HG02623 (cell line): ENCODE measurements at regions not wholly inside any gene's neighbourhood (a gene's known extent, or its start where the extent isn't known, plus 50 kb on each side); places are given as distances from the start of the nearest gene placed in this dataset.

Source experiments
- ATAC-seq: cut with Tn5 transposase; IDR thresholded peaks from one replicate; pipeline ENCODE4 v1.9.1; 2021; ENCODE audit warnings: moderate library complexity; ENCODE audit not compliant: unreplicated experiment

- ATAC-seq = no peak
Measured at GRCh38 chr2:16303761-16304160, 361.9 kb downstream of the CYRIA start.

GRCh38 chr2:16303273-16303577 lies 362.4 kb downstream of the CYRIA start:
- ATAC-seq = no peak

DNA sequence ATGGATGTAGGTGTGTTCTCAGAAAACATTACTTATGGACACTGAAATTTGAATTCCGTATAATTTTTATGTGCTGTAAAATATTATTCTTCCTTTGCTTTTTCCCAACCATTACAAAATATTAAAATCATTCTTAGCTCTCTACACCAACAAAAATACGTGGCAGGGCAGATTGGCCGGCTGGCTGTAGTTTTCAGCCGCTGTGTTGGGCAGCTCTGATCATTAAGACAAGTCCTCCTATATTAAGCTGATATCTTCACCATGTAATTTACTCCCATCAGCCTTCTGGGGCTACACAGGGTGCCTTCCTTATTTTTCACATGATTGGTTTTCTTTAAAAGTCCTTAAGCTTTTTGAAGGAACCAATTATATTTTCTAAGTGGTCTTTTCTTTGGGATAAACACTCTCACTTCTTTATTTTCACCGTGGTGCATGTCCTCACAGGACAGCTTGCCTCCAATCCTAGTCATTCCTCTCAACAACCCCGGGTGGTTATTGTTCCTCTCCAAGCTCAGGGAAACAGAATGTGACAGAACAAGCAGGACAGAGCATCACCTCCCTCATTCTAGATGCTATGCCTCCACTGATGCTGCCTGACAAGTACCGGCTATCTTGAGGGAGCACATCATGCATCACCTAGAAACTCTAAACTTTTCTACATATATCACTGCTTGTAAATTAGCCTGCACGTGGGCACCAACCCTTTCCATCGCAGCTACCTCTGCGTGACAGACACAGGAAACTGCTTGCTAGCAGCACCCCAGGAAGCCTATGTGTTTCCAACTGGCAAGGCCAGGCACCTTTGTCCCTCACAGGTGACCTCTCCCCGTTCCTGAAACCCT lies 362.3 kb downstream of the MYCN start:
- no peak for ATAC-seq

GRCh38 chr2:16301961-16302360 lies 361.6 kb downstream of the MYCN start:
- no peak for ATAC-seq

DNA sequence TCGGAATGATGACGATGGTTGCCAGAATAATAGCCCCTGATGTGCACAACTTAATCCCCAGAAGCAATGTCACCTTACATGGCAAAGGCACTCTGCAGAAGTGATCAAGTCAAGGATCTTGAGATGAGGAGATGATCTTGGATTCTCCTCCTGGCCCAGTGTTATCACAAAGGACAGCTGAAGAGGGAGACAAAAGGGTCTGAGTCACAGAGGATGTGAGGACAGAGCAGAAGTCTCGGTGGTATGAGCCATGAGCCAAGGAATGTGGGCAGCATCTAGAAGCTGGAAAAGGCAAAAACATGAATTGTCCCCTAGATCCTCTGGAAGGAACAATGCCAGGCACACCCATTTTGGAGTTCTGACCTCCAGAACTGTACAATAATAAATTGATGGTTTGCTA lies 358.5 kb downstream of the MYCN start:
- ATAC-seq = no peak

DNA sequence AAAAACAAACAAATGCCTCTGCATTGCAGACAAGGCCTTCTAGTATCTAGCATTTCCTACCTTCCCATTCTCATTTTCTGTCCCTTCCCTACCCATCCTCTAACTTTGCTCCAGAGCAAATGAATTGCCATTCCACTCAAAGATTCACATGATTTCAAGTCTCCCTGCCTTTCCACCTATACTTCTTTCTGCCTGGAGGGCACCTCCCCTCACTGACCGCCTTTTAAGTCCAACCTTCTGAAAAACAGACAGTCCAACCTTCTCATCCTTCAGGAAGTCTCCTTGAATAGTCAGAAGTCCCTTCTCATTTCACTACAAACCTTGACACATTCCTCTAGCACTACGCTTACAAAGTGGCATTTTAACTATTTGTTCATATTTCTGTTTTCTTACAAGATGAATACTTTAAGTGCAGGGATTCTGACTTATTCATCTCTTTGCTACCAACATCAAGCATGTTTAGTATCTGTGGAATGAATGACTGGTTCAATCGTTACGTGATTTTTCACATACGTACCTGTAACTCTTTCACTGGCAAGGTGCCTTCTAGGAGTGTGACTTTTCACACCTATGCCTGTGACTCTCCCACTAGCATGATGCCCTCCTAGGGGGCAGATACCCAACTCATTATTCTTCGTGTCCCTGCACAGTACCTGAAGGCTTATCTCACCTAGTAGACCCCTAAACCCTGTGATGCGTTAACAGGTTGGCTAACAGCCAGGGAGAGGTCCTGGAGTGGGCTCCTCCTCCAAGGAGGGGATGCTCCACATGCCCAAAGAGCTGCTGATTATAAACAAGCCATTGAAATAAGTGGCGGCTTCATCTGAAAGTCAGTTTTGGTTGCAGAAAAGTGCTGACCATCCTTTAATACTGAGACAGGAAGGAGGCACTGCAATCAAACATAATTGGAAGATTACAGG lies 356.2 kb downstream of the MYCN start:
- no peak for ATAC-seq

DNA sequence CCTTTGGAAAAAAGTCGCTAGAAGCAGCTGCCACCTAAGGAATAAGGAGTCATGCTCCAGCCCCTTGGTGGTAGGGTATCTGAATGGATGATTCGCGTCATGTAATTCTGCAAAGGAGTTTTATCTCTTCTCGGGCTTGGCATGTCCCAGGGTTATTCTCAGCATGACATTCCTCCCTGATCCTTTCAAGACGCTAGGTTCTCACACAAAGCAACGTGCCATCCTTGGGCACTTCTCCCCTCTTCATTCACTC lies 355.6 kb downstream of the MYCN start:
- ATAC-seq = no peak

- ATAC-seq = no peak
Measured at GRCh38 chr2:16294791-16295190, 354.4 kb downstream of the MYCN start.

GRCh38 chr2:16293871-16294270 lies 353.5 kb downstream of the MYCN start:
- ATAC-seq = no peak

- no peak for ATAC-seq
Measured at GRCh38 chr2:16293398-16293797, 353.0 kb downstream of the MYCN start.

- ATAC-seq = no peak
Measured at GRCh38 chr2:16291731-16292550, 351.6 kb downstream of the MYCN start.

- no peak for ATAC-seq
Measured at GRCh38 chr2:16291226-16291625, 350.9 kb downstream of the MYCN start.

DNA sequence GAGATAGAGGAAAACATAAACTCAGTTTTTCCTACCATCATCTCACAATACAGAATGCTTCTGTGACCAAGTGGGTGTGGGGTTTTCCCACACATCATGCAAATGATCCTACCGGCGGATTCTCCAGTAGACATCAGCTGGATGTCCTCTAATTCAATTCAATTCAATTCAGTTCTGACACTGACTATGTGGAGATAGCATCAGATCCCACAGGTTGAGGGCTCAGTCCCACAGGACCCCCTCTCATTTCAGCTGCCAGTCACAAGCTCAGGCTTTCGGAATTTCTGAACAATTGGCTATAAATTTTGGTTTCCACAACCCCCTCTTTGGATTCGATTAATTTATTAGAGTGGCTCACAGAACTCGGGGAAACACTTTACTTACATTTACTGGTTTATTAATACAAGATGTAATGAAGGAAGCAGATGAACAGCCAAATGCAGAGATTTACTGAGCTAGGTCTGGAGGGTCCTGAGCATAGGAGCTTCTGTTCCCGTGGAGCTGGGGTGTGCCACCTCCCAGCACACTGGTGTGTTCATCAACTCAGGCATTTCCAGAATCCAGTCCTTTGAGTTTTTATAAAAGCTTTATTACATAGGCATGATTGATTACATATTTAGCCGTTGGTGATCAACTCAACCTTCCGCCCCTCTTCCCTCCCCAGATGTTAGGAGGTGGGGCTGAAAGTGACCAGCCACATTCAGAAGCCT lies 350.1 kb downstream of the MYCN start:
- no peak for ATAC-seq

- no peak for ATAC-seq
Measured at GRCh38 chr2:16288371-16289112, 348.2 kb downstream of the MYCN start.

GRCh38 chr2:16287831-16288230 lies 347.5 kb downstream of the MYCN start:
- ATAC-seq = no peak

- ATAC-seq = no peak
Measured at GRCh38 chr2:16287281-16287680, 346.9 kb downstream of the MYCN start.

DNA sequence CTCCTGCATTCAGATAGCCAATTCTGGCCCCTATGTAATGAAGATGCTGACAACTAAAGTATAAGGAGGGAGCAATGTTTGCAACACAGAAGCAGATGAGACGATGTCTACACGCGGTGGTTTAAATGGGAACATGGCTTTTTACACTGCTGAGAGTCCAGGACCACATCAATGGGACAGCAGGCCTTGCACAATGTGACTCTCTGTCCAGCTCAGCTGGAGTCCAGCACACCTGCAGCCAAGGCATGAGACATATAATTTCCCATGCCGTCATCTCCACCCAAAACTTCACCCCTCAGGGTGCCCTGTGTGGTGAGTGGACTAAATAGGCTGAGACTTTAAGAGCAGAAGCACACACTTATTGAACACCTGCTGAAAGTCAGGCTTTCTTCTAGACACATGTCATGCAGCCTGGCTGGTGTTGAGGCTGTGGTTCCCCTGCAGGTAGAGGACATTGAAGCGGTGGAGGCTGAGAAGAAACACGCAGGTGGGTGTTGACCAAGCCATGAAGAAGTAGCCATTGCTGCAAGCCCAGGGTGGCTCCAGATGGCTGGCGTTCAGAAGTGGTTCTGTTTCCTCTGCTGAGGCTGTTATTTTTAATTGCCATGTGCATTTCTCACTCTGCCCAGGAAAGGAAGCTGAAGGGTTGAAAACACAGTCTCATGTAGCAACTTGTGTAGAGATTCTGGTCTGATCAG lies 345.6 kb downstream of the MYCN start:
- no peak for ATAC-seq

DNA sequence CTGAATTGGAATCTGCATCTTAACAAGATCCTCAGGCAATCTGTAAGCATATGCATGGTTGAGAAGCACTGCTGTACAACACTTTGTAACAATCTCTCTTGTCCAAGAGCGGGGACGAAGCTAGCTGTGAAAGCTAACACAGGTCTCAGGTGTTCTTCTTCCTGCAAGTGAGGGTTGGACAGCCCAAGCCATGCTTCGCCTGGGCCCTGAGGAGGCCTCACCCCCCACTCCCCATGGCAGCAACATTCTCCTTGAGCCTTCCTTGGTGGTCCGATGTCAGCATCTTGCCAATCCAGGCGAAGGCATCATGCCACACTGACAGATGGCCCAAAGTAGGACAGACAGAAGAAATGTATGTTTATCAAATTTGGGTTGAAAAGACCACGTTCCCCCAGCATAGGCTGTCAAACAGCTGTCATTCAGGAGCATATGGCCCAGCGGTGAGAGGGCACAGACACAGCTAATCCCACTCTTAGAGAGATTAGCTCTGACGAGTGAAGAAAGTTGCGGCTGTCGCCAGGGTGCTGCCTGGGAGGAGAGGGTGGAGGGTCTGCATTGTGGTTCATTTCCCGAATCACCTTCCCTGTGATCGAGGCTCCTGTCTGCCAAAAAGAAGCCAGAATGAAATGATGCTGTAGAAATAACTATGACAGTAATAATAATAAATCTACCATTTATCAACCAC lies 344.7 kb downstream of the MYCN start:
- ATAC-seq = no peak
